GM11168 (cell line): ENCODE measurements at regions not wholly inside any gene's neighbourhood (a gene's known extent, or its start where the extent isn't known, plus 50 kb on each side); places are given as distances from the start of the nearest gene placed in this dataset.

Experiments
- in situ Hi-C: fragments of 300-500 bp; cut with MboI; formaldehyde crosslinking; loops from one replicate; pipeline ENCODE4 v1.12.0; 2022; ENCODE audit warnings: low sequenced_read_pairs; ENCODE audit not compliant: unreplicated experiment

DNA sequence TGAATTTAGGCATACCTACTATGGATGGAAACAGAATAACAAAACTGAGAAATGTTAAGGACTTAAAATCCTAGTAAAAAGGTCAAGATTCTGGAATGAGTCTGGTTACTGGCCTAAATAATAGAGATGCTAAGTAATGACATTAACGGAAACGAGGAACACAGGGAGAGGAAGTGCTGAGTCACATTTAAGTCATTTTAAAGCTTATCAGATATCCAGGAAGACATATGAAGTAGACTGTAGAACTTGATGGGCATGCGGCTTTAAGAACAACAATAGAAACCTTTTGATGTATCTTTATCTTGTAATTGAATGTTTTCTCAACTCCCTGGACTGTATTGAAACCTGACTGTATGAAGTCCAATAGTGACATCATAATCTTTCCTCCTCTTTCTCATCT lies 1251.4 kb upstream of the CDH6 start:
- in situ Hi-C loops = no loop called here

GRCh38 chr5:29939988-29940387 lies 1253.5 kb upstream of the CDH6 start:
- in situ Hi-C loops = no loop called here

- in situ Hi-C loops = no loop called here
These were observed 1258.1 kb upstream of the CDH6 start for GRCh38 chr5:29935371-29935770.

DNA sequence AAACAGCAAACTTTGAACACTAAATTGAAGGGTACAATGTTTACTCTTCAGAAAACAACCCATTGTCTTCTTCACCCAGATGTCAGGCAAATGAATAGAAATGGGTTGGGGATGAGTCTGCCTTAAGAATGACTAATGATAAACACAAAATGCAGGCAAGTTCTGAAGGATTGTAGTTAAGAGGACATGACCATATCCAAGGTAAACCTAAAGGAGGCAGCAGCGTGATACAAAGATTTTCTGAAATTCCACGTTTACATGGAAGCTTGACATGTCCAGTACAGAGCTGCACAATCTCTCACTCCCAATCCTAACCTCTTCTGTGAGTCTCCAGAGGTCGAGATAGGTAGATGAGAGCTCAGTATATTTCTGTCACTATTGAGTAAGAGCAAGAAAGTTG lies 1263.2 kb upstream of the CDH6 start:
- in situ Hi-C loops = no loop called here

GRCh38 chr5:29924107-29924506 lies 1269.4 kb upstream of the CDH6 start:
- in situ Hi-C loops = no loop called here

DNA sequence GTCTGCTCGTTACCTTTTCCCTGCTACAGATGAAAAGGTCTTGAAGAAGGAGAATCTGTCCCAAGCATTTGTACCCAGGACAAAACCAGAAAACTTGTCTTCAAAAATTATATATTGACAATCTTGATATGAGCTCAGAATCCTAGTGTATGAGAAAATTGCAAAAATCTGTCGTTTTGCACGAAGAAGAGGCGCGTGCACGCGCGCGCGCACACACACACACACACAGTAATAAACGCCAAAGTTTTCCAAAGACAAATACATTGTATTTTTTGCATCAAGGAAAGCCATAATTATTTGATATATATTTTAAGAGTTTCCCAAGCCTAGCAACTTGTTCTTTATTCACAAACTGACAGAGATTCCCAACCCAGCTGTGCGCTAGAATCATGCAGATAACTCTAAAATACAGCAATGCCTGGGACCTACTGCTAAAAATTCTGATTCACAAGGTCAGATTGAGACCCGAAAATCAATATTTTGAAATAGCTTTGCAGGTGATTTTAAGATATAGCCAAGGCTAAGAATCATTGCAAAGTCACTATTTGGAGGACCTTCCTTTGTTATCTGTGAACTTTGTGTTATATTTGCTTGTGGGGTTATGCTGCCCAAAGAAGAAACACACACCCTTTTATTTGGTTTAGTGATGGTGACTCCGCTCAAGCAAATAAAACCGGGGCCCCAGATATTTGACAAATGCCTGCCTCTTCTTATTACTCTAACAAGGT lies 1287.7 kb upstream of the CDH6 start:
- in situ Hi-C loops = no loop called here

DNA sequence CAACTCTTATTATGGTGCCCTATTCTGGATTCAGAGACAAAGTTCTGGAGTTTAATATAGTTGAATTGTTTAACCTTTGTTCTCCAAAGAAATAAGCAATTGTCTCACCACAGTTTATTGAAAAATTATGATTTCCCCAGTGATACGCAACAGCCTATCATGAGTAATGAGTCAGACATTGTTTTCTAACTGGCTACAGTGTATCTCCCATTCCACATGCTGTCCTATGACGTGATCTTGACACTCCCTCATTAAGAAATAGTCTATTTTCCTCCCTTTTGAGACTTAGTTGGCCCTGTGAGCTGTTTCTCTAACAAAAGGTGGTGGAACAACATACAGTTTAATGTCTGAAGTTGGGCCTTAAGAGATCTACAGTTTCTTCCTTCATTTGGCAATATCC lies 1290.6 kb upstream of the CDH6 start:
- in situ Hi-C loops = no loop called here

DNA sequence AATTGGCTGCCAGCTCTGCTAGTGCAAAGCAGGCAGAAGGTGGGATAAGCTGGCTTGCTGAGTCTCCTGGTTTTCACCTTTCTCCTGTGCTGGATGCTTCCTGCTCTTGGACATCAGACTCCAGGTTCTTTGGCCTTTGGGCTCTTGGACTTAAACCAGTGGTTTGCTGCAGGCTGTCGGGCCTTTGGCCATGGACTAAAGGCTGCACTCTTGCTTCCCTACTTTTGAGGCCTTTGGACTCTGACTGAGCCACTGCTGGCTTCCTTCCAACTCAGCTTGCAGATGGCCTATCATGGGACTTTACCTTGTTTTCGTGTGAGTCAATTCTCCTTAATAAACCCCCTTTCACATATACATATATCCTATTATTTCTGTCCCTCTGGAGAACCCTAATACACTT lies 1293.9 kb upstream of the CDH6 start:
- in situ Hi-C loops = no loop called here

GRCh38 chr5:29897916-29898315 lies 1295.6 kb upstream of the CDH6 start:
- in situ Hi-C loops = no loop called here

DNA sequence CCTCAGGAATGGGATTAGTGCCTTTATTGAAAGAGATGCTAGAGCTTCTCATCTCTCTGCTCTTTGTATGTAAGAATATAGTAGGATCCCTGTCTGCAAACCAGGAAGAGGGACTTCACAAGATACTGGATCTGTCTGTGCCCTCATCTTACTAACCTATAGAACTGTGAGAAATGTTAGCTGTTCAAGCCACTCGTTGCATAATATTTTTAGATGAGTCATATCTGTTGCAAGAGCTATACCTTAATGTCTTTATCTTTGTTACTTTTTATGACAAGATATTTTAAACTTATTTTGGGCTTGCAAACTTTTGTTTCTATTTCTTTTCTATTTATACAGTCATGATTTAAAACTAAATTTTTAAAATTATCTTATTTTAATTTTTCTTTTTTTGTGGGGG lies 1296.8 kb upstream of the CDH6 start:
- in situ Hi-C loops = no loop called here

DNA sequence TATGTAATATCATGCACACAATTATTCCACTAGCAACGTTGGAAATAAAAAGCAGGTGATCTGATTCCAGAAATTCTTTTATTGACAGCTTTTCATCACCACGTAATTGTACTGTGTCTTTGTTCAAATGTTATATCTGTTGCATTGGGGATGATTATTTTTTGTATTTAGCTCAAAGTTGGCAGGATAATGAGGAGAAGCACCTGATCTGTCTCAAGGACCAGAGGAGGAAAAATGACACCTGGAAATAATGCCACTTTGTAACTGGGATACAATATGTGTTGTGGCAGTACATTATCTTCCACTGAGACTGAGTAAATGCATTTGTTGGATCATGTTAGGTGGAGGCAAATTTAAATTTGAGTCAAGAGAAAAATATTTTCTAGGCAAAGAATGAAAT lies 1298.8 kb upstream of the CDH6 start:
- in situ Hi-C loops = no loop called here

GRCh38 chr5:29889051-29889450 lies 1304.4 kb upstream of the CDH6 start:
- in situ Hi-C loops = no loop called here

- in situ Hi-C loops = no loop called here
These were observed 1307.9 kb upstream of the CDH6 start for GRCh38 chr5:29885595-29885994.

- in situ Hi-C loops = no loop called here
These were observed 1311.5 kb upstream of the CDH6 start for GRCh38 chr5:29882036-29882435.

GRCh38 chr5:29879401-29879800 lies 1314.1 kb upstream of the CDH6 start:
- in situ Hi-C loops = no loop called here

GRCh38 chr5:29878599-29878998 lies 1314.9 kb upstream of the CDH6 start:
- in situ Hi-C loops = no loop called here

DNA sequence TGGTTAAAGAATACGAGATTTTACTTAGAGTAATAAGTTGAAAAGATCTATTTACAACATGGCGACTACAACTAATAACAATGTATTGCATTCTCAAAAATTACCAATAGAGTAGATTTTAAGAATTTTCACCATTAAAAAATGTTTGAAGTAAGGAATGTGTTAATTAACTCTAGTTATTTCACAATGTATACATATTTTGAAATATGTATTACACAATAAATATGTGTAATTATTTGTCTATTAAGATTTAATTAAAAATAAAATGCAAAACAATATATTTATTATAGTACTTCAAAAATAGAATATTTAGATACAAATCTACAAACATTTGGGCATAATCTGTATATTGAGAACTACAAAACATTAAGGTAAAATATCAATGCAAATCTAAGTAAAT lies 1326.3 kb upstream of the CDH6 start:
- in situ Hi-C loops = no loop called here

GRCh38 chr5:29853711-29854220 lies 1339.7 kb upstream of the CDH6 start:
- in situ Hi-C loops = no loop called here

DNA sequence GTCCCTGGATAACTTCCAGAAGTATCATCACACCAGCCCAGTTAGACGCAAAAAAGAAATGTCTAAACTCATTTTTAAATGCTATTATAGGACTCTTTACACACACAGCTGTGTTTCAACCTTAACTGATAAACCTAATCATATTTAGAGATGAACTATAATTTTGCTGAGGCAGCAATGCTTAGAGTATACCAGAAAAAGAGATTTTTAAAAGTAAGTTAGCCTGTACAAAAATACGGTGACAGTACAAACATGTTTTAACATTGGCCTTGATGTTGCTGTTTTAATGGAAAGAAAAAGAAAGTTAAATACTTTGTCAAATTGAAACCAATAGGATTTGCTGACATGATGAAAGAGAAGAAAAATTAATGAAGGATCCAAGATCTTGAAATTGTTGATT lies 1341.2 kb upstream of the CDH6 start:
- in situ Hi-C loops = no loop called here

DNA sequence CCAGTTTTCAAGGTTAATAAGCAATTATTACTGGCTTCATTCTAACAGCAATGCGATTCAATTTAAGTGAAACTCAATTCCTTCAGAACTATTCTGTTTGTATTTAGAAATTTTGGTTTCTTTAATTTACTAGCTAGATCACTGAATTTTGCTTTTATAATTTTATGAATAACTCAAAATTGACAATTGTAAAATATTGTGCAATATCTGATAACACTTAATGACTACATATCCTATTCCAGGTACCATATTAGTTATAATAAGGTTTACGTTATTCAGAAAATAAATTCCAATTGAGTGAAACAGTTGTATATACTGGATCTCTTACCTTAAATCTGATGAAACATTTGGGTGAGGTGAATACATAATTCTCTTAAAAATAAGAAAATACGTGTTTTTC lies 1348.3 kb upstream of the CDH6 start:
- in situ Hi-C loops = no loop called here

DNA sequence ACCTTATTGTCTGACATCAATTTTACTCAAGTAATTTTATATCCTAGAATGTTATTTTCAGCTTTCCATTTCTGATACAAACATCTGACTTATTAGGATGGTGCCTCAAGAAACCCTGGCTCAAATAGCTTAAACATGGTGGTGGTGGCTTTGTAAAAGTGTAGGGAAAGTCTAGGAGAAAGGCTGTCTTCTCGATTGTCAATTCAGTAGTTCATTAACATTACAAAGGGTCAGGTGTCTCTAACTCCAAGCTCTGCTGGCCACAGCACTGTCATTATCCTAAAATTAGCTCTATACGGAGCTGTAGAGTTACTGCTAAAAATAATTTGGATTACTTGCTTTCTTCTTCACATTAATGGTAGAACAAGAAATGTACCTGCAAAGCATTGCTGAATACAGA lies 1360.1 kb upstream of the CDH6 start:
- in situ Hi-C loops = no loop called here

DNA sequence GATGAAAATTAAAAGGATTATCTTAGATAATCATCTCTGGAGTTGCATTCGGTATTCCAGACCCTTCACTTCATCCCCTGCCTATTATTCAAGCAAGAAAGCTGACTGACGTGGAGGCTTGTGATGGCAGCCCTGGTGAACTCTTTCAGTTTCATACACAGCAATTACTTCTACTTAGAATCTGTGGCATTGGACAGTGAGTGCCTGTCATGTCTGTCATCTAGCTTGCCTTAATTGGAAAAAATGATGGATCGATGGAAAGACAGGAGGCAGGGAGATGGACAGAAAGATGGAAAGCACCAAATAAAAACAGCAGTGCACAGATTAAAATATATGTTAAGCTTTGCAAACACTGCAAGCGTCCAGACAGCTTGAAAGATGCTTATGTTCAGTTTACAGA lies 1371.0 kb upstream of the CDH6 start:
- in situ Hi-C loops = no loop called here
